Activated naive CD4-positive, alpha-beta T cell treated with anti-CD3 and anti-CD28 coated beads, Interleukin-2, amount 50 U/mL, for 24 hours (primary cell): ENCODE measurements at regions not wholly inside any gene's neighbourhood (a gene's known extent, or its start where the extent isn't known, plus 50 kb on each side); places are given as distances from the start of the nearest gene placed in this dataset.

Experiments
- H3K27ac Mint-ChIP-seq: one replicate; pipeline ENCODE4 v1.8.0; 2021; ENCODE audit warnings: mild to moderate bottlenecking, mixed read lengths
- H3K27me3 Mint-ChIP-seq: one replicate; pipeline ENCODE4 v1.8.0; 2021; ENCODE audit warnings: mixed read lengths
- H3K36me3 Mint-ChIP-seq: one replicate; pipeline ENCODE4 v1.8.0; 2021; ENCODE audit warnings: mixed read lengths
- H3K4me1 Mint-ChIP-seq: one replicate; pipeline ENCODE4 v1.8.0; 2021; ENCODE audit warnings: mixed read lengths
- H3K4me3 Mint-ChIP-seq: one replicate; pipeline ENCODE4 v1.8.0; 2021; ENCODE audit warnings: mild to moderate bottlenecking, mixed read lengths
- H3K9me3 Mint-ChIP-seq: one replicate; pipeline ENCODE4 v1.8.0; 2021; ENCODE audit warnings: mixed read lengths

DNA sequence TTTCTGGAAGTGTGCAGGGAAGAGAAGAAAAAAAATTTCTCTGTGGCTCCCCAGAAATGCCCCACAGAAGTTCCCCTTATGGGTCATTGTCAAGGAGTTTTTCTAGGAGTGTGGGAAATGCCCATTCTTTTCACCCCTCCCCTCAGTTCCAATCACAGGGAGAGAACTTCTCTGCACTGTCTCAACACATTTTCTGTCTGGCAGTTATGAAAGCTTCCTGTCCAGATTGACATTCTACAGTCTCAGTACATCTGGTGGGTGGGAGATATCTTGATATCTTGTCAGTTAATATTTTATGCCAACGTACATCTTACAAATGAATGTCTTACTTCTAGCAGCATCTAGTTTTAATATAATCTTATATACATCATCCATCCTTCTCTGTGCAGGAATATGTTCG is 566.8 kb upstream of the AADAT start:
- H3K27ac Mint-ChIP-seq: no peak overlapping the region
- H3K27me3 Mint-ChIP-seq: no peaks in the 10 kb centered on the region
- no peak overlapping the region for H3K4me3 Mint-ChIP-seq

GRCh38 chr4:170652571-170652970 is 562.8 kb upstream of the AADAT start:
- H3K9me3 Mint-ChIP-seq: peaks cover 10% of the 10 kb centered on the region
- H3K27me3 Mint-ChIP-seq: no peaks in the 10 kb centered on the region
- no peak overlapping the region for H3K4me3 Mint-ChIP-seq
- H3K36me3 Mint-ChIP-seq: no peaks in the 10 kb centered on the region
- H3K27ac Mint-ChIP-seq: no peak overlapping the region
- H3K4me1 Mint-ChIP-seq: no peaks in the 10 kb centered on the region

More for the DNA sequence above, 566.8 kb upstream of the AADAT start:
- Mint-ChIP-seq H3K36me3 (no peaks in the 10 kb centered on the region), H3K4me1 (no peaks in the 10 kb centered on the region), H3K9me3 (peaks cover 10% of the 10 kb centered on the region)

DNA sequence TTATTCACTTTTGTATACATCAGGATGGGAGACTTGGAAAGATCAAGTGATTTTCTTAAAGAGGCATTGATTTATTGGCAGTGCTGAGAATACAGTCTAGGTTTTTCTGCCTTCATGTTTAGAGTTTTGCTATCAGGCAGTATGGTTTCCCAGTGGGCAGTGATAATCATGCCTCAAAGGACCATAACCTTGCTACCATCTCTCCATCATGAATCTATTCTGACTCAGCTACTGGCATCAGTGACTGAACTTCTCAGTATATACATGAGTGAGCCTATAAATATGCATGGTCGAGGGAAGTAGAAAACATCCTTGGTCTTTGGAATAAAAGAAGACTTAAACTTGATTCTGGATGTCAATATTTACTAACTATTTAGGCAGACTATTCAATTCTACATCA is 562.0 kb upstream of the AADAT start:
- no peak overlapping the region for H3K4me3 Mint-ChIP-seq
- H3K4me1 Mint-ChIP-seq: no peaks in the 10 kb centered on the region
- H3K27ac Mint-ChIP-seq: no peak overlapping the region
- H3K36me3 Mint-ChIP-seq: no peaks in the 10 kb centered on the region
- H3K9me3 Mint-ChIP-seq: peaks cover 10% of the 10 kb centered on the region
- H3K27me3 Mint-ChIP-seq: no peaks in the 10 kb centered on the region

DNA sequence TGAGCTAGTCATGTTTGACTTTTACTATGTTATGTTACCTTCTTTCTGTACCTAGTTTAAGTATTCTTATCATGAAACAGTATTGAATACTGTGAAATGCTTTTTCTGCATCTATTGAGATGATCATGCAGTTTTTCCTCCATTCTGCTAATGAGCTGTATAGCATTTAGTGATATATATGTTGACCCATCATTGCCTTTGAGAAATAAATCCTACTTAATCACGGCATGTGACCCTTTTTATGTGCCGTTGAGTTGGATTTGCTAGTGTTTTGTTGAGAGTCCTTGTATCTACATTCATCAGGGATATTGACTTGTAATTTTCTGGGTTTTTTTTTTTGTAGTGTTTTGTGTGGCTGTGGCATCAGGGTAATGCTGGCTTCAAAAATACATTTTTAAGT is 537.7 kb upstream of the AADAT start:
- no peaks in the 10 kb centered on the region for H3K4me1 Mint-ChIP-seq
- peaks cover 21% of the 10 kb centered on the region for H3K9me3 Mint-ChIP-seq
- H3K27me3 Mint-ChIP-seq: no peaks in the 10 kb centered on the region
- H3K36me3 Mint-ChIP-seq: no peaks in the 10 kb centered on the region
- no peak overlapping the region for H3K4me3 Mint-ChIP-seq
- no peak overlapping the region for H3K27ac Mint-ChIP-seq

- Mint-ChIP-seq H3K4me3 (no peak overlapping the region), H3K36me3 (no peaks in the 10 kb centered on the region), H3K9me3 (peaks cover under 1% of the 10 kb centered on the region), H3K27ac (no peak overlapping the region), H3K4me1 (no peaks in the 10 kb centered on the region), H3K27me3 (no peaks in the 10 kb centered on the region)
Observed at GRCh38 chr4:170623899-170624298, 534.1 kb upstream of the AADAT start.

DNA sequence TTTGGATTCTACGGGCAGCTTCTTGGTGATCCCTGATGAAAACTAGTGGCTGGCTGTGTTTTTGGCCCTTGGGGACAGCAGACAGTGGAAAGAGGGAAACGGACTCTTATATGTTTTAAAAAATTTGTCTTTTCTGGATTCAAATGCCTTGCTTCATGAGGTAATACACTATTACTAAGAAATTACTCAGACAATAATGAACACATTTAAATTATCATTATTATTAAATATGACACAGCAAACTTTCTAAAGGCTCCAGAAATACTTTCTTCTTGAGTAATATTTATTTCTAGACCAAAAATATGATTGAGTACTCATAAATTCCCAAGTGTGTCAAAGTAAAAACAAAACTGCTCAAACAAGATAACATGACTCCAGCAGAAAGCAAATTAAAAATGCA is 520.7 kb upstream of the AADAT start:
- Mint-ChIP-seq H3K4me3 (no peak overlapping the region), H3K27me3 (no peaks in the 10 kb centered on the region), H3K36me3 (no peaks in the 10 kb centered on the region), H3K4me1 (no peaks in the 10 kb centered on the region), H3K27ac (no peak overlapping the region), H3K9me3 (peaks cover 11% of the 10 kb centered on the region)

DNA sequence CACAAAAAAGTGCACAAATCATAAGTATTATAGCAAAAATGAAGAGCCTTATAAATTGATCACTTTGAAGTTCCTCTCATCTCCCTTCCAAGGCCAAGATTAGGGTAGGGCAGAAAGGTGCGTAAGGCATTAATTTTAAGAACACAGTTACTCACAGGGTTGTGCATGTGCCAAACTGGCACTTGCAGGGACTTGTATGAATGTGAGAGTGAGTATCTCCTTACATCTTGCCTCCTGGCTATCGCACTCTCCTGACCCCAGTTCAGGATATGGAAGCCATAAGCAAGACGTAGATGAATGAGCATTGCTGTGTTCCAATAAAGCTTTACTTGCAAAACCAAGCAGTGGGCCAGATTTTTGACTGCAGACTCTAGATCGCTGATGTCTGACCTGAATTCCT is 510.1 kb upstream of the AADAT start:
- H3K9me3 Mint-ChIP-seq: no peaks in the 10 kb centered on the region
- no peak overlapping the region for H3K27ac Mint-ChIP-seq
- no peaks in the 10 kb centered on the region for H3K27me3 Mint-ChIP-seq
- no peak overlapping the region for H3K4me3 Mint-ChIP-seq
- H3K36me3 Mint-ChIP-seq: no peaks in the 10 kb centered on the region
- H3K4me1 Mint-ChIP-seq: no peaks in the 10 kb centered on the region

GRCh38 chr4:170591076-170591475 is 501.3 kb upstream of the AADAT start:
- H3K4me1 Mint-ChIP-seq: no peaks in the 10 kb centered on the region
- H3K4me3 Mint-ChIP-seq: no peak overlapping the region
- no peaks in the 10 kb centered on the region for H3K27me3 Mint-ChIP-seq
- peaks cover 5% of the 10 kb centered on the region for H3K9me3 Mint-ChIP-seq
- no peak overlapping the region for H3K27ac Mint-ChIP-seq
- H3K36me3 Mint-ChIP-seq: no peaks in the 10 kb centered on the region

DNA sequence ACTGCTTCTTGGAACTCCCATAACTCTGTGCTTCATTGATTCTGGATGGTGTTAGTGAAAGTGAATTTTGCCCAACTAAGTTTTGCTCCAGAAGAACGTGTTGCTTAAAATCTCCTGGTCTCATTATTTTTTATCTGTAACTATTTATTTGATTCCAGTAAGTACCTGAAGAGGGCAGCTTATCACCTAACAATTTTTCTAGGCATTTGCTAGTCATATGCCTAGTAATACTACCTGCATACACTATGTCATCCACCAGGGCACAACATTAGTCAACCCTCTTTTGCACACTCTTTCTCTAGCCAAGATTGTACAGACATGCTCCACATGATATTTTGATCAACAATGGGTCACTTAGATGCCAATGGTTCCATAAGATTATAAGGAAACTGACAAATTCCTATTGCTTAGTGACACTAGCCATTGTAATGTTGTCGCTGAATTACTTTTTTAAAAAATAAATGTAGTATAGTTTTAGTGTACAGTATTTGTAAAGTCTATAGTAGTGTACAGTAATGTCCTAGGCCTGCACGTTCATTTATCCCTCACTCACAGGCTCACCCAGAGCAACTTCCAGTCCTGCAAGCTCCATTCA is 499.9 kb upstream of the AADAT start:
- Mint-ChIP-seq H3K4me3 (no peak overlapping the region), H3K9me3 (peaks cover 5% of the 10 kb centered on the region), H3K27me3 (no peaks in the 10 kb centered on the region), H3K36me3 (no peaks in the 10 kb centered on the region), H3K4me1 (no peaks in the 10 kb centered on the region), H3K27ac (no peak overlapping the region)

- Mint-ChIP-seq H3K36me3 (no peaks in the 10 kb centered on the region), H3K27me3 (no peaks in the 10 kb centered on the region), H3K4me3 (no peak overlapping the region), H3K4me1 (no peaks in the 10 kb centered on the region), H3K27ac (no peak overlapping the region), H3K9me3 (peaks cover 15% of the 10 kb centered on the region)
Observed at GRCh38 chr4:170581969-170582368, 492.2 kb upstream of the AADAT start.

GRCh38 chr4:170581322-170581721 is 491.6 kb upstream of the AADAT start:
- no peaks in the 10 kb centered on the region for H3K27me3 Mint-ChIP-seq
- H3K9me3 Mint-ChIP-seq: peaks cover 20% of the 10 kb centered on the region
- H3K4me1 Mint-ChIP-seq: no peaks in the 10 kb centered on the region
- no peaks in the 10 kb centered on the region for H3K36me3 Mint-ChIP-seq
- H3K4me3 Mint-ChIP-seq: no peak overlapping the region
- no peak overlapping the region for H3K27ac Mint-ChIP-seq

- Mint-ChIP-seq H3K36me3 (no peaks in the 10 kb centered on the region), H3K4me3 (no peak overlapping the region), H3K27ac (no peak overlapping the region), H3K4me1 (no peaks in the 10 kb centered on the region), H3K27me3 (no peaks in the 10 kb centered on the region), H3K9me3 (peaks cover 20% of the 10 kb centered on the region)
Observed at GRCh38 chr4:170580651-170581050, 490.9 kb upstream of the AADAT start.

GRCh38 chr4:170538821-170539473 is 449.2 kb upstream of the AADAT start:
- no peak overlapping the region for H3K4me3 Mint-ChIP-seq
- no peaks in the 10 kb centered on the region for H3K27me3 Mint-ChIP-seq
- no peaks in the 10 kb centered on the region for H3K36me3 Mint-ChIP-seq
- H3K4me1 Mint-ChIP-seq: no peaks in the 10 kb centered on the region
- H3K9me3 Mint-ChIP-seq: peaks cover 3% of the 10 kb centered on the region
- H3K27ac Mint-ChIP-seq: no peak overlapping the region

- Mint-ChIP-seq H3K9me3 (no peaks in the 10 kb centered on the region), H3K27ac (no peak overlapping the region), H3K27me3 (no peaks in the 10 kb centered on the region), H3K36me3 (no peaks in the 10 kb centered on the region), H3K4me3 (no peak overlapping the region), H3K4me1 (no peaks in the 10 kb centered on the region)
Observed at GRCh38 chr4:170529748-170530722, 440.3 kb upstream of the AADAT start.

DNA sequence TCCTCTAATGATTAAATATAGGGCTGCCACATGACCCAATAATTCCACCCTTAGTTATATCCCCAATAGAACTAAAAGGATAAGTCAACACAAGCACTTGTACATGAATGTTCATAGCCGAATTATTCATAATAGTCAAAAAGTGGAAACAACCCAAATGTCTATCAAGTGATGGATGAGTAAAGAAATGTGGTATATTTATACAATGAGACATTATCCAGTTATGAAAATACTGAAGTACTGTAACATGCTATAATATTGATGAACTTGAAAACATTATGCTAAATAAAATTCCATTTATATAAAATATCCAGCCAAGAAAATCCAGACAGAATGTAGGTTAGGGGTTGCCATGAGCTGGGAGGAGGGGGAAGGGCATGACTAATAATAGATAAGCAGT is 436.7 kb upstream of the AADAT start:
- no peak overlapping the region for H3K27ac Mint-ChIP-seq
- H3K9me3 Mint-ChIP-seq: no peaks in the 10 kb centered on the region
- no peak overlapping the region for H3K4me3 Mint-ChIP-seq
- no peaks in the 10 kb centered on the region for H3K4me1 Mint-ChIP-seq
- no peaks in the 10 kb centered on the region for H3K27me3 Mint-ChIP-seq
- no peaks in the 10 kb centered on the region for H3K36me3 Mint-ChIP-seq

DNA sequence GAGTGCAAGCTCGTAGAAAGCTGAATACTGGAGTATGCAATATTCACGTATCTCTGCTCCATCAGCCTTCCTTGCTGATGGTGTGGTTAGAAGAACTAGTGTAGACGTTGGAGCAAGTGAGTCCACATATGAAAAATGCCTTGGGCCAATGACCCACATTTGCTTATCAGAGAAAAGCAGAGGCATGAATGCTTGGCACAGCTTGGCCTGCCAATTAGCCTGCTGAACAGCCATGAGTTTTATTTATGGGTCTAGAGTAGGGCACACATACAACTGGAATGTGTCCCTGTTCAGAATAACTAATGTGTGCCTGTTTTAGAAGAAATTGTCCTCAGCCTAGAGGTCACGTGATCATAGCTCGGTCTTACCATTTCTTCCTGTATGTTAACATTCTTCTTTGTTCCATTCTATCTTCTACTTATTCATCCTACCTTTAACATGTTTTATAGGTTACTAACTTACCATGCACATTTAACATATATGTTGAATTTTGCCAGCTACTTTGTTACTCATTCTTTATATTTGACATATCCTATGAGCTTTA is 432.7 kb upstream of the AADAT start:
- H3K27ac Mint-ChIP-seq: no peak overlapping the region
- no peaks in the 10 kb centered on the region for H3K27me3 Mint-ChIP-seq
- H3K4me3 Mint-ChIP-seq: no peak overlapping the region
- no peaks in the 10 kb centered on the region for H3K9me3 Mint-ChIP-seq
- H3K36me3 Mint-ChIP-seq: no peaks in the 10 kb centered on the region
- H3K4me1 Mint-ChIP-seq: no peaks in the 10 kb centered on the region
